Heart left ventricle (tissue), 16 donors: ENCODE measurements at regions not wholly inside any gene's neighbourhood (a gene's known extent, or its start where the extent isn't known, plus 50 kb on each side); places are given as distances from the start of the nearest gene placed in this dataset.

ENCODE experiments used
- ATAC-seq, 4 donors: fragments of 200-7000 bp; cut with Tn5 transposase; one replicate each; pipeline ENCODE4 v1.9.1; 2020 to 2022; ENCODE audit warnings: moderate library complexity in 4 of 4, mild to moderate bottlenecking in 3 of 4, moderate number of reproducible peaks in 1 of 4
- DNase-seq, 5 donors: peaks; one replicate each; pipeline ENCODE4 v3.0.0-alpha.2; 2020
- H3K27ac ChIP-seq, 12 donors: fragments of 200-600 bp; sonication (generic) in 4 of 12; one replicate each; pipeline versions ENCODE4 v1.5.0 to v1.8.0; 2016 to 2022; ENCODE audit warnings: mild to moderate bottlenecking in 2 of 12
- H3K27me3 ChIP-seq, 9 donors: fragments of 200-600 bp; sonication (generic) in 2 of 9; one replicate each; pipeline versions ENCODE4 v1.5.1 to v1.8.0; 2016 to 2022; ENCODE audit warnings: mild to moderate bottlenecking in 3 of 9
- H3K36me3 ChIP-seq, 9 donors: fragments of 200-600 bp; sonication (generic) in 2 of 9; one replicate each; pipeline versions ENCODE4 v1.5.0 to v1.8.0; 2018 to 2022; ENCODE audit warnings: mild to moderate bottlenecking in 2 of 9
- H3K4me1 ChIP-seq, 12 donors: fragments of 200-600 bp; sonication (generic) in 4 of 12; one replicate each; pipeline versions ENCODE4 v1.5.0 to v1.8.0; 2016 to 2022; ENCODE audit warnings: mild to moderate bottlenecking in 3 of 12
- H3K4me3 ChIP-seq, 12 donors: fragments of 200-600 bp; sonication (generic) in 4 of 12; one replicate each; pipeline versions ENCODE4 v1.5.0 to v1.8.0; 2017 to 2022; ENCODE audit warnings: mild to moderate bottlenecking in 9 of 12, moderate library complexity in 4 of 12
- H3K9me3 ChIP-seq, 12 donors: fragments of 200-600 bp; sonication (generic) in 4 of 12; one replicate each; pipeline versions ENCODE4 v1.5.0 to v1.8.0; 2016 to 2022; ENCODE audit warnings: mild to moderate bottlenecking in 1 of 12
- POLR2A ChIP-seq, 2 donors: fragments of 450-650 bp; IDR thresholded peaks; one replicate each; pipeline ENCODE4 v1.6.1; 2017; ENCODE audit warnings: antibody characterized with exemption in 2 of 2, mild to moderate bottlenecking in 2 of 2, moderate library complexity in 2 of 2
- WGBS, 4 donors: extraction: QIAGEN DNeasy Blood & Tissue Kit in 2 of 4; methylation state at CpG; one replicate each; pipeline versions ENCODE4 v1.1.5 to v1.1.7; 2013 to 2018; 5-methylcytosine and 5-hydroxymethylcytosine counted together
- intact Hi-C, 10 donors: fragments of 100-400 bp; cut with DNase I; formaldehyde crosslinking; loops; one replicate each; pipeline versions ENCODE4 v1.11.1 to v1.14.2; 2022
- TF ChIP-seq, protein P1 (sequence below), 12 donors: fragments of 200-600 bp; sonication (generic) in 4 of 12; IDR thresholded peaks; one replicate each; pipeline versions ENCODE4 v1.5.0 to v1.8.0; 2018 to 2022; ENCODE audit warnings: antibody characterized with exemption in 12 of 12, mild to moderate bottlenecking in 5 of 12
- donor health status: ischemic (EF 13 %, LVEDD 7.1; RV severe dilation, severe dysfunction).
- donor health status: healthy with polysubstance abuse.
- donor health status: DM: no; HTN: yes; CAD: no.
- donor health status: DM: no; HTN: no; CAD: no.
- donor health status: ischemic (EF 25% LVEDD 6.9; RV normal size, moderate dysfunction).
- donor health status: ischemic (EF 25% LVEDD 5.7; RV mildly dilated, moderate dysfunction).
- donor health status: healthy.
- donor health status: DM: yes; HTN: yes; CAD: no.
- donor health status: ischemic (EF 35%, LVEDD 5.7; RV mildly dilated, moderate dysfunction).
- donor health status: nonischemic (EF 11% LVEDD 7.7; RV severe dilation, severe dysfunction).
- donor health status: DM: yes; HTN: yes; CAD: no.
- donor health status: PGD.
- donor health status: ischemic (EF 29% LVEDD 5.4; RV normal size, mild dysfunction).
- donor health status: nonischemic (EF 23%, LVEDD 6.1; RV moderate dilation, normal function).

DNA sequence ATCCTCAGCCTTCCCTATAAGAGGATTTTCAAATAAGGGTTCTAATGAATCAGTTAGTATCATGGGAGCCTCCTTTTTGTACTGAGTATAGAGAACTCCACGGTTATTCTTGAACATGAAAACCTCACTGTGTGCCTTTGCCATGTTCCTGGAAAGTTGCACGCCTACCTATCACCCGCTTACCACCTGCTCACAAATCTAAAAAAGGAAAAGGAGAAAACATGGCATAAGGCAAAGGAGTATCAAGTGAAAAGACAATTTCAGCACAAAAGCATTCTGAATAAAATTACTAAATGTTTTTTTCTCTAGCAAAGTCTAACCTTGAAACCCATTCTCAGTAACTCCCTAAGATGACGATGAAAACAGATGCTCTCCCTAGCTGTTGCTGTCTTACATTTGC, 511.8 kb upstream of the API5 start:
- Histone ChIP-seq H3K4me1 (no peaks in the 10 kb centered on the region), H3K4me3 (no peak overlapping the region), H3K9me3 (peaks cover 0 to 6% (median 0%) of the 10 kb centered on the region in 12 donors), H3K36me3 (no peaks in the 10 kb centered on the region), H3K27ac (no peak overlapping the region), H3K27me3 (no peaks in the 10 kb centered on the region)
- 88 to 93% (median 90%) methylated on average over 4 of the region's 4 CpGs for whole genome bisulfite sequencing, 4 donors
- ATAC-seq (no peak), DNase-seq (no peak)
- intact Hi-C loops: no loop called here
- TF ChIP-seq, protein P1, sequence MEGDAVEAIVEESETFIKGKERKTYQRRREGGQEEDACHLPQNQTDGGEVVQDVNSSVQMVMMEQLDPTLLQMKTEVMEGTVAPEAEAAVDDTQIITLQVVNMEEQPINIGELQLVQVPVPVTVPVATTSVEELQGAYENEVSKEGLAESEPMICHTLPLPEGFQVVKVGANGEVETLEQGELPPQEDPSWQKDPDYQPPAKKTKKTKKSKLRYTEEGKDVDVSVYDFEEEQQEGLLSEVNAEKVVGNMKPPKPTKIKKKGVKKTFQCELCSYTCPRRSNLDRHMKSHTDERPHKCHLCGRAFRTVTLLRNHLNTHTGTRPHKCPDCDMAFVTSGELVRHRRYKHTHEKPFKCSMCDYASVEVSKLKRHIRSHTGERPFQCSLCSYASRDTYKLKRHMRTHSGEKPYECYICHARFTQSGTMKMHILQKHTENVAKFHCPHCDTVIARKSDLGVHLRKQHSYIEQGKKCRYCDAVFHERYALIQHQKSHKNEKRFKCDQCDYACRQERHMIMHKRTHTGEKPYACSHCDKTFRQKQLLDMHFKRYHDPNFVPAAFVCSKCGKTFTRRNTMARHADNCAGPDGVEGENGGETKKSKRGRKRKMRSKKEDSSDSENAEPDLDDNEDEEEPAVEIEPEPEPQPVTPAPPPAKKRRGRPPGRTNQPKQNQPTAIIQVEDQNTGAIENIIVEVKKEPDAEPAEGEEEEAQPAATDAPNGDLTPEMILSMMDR (IDR thresholded peaks at IDR 0.05): no peak
- TF ChIP-seq POLR2A (IDR thresholded peaks at IDR 0.05): no peak

DNA sequence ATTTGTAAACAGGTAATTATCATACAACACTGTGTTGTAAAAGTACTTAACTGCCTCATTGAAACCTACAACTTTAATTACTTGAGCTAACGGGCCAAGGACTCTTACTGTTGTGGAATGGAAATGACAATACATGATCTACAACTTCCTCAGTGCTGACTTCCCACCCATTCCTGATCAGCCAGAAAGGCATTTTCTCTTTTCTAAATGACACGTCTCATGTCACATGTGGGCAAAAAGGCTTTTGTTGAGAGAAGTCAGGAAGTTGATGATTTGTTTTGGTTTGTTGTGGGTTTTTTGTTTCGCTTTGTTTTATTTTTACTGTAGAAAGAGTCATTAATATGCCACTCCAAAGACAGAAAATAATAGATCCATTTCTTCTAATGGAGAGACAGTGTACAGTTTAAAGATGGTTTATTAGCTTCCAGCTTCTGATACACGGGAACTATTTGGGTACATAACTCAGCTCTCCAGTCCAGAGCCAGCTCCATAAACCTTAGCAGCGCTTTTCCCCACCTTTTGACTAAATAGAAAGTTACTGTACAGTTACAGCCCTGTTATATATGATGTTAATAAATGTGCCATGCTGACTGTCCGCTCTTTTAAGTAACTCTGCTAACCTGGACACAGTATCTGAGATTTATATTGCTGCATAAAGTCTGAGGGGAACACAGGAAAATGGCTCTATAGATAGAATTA, 509.4 kb upstream of the API5 start:
- Histone ChIP-seq H3K4me1 (no peaks in the 10 kb centered on the region), H3K4me3 (no peak overlapping the region), H3K36me3 (no peaks in the 10 kb centered on the region), H3K27ac (no peak overlapping the region), H3K9me3 (no peaks in the 10 kb centered on the region), H3K27me3 (no peaks in the 10 kb centered on the region)
- ATAC-seq (no peak), DNase-seq (no peak)
- WGBS, 4 donors: 57 to 71% (median 65%) methylated on average over 6 of the region's 6 CpGs
- TF ChIP-seq, protein P1 (IDR thresholded peaks at IDR 0.05): no peak
- no peak for TF ChIP-seq POLR2A (IDR thresholded peaks at IDR 0.05)
- intact Hi-C loops: no loop called here

DNA sequence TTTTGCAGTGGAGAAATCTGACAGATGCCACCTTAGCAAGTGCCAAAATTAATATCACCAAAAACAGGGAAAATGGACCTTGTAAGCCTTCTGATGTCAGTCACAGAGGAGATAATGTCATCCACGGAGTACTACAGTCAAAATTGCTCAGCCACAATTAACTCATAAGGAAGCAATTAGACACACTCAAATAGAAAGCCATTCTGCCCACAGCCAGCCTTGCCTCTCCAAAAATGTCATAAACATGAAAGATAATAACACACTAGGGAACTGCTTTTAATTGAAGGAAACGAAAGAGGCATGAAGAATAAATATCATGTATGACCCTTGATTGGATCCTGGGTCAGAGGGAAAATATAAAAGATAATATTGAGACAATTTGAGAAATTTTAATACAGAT, 505.6 kb upstream of the API5 start:
- DNase-seq (no peak), ATAC-seq (no peak)
- no peaks in the 10 kb centered on the region for H3K36me3 ChIP-seq
- H3K4me3 ChIP-seq: no peak overlapping the region
- intact Hi-C loops: no loop called here
- H3K27ac ChIP-seq: no peak overlapping the region
- no peak for TF ChIP-seq POLR2A (IDR thresholded peaks at IDR 0.05)
- TF ChIP-seq, protein P1 (IDR thresholded peaks at IDR 0.05): no peak
- no peaks in the 10 kb centered on the region for H3K9me3 ChIP-seq
- no peaks in the 10 kb centered on the region for H3K4me1 ChIP-seq
- 34 to 73% (median 45%) methylated on average over 2 of the region's 2 CpGs for WGBS, 4 donors
- no peaks in the 10 kb centered on the region for H3K27me3 ChIP-seq

DNA sequence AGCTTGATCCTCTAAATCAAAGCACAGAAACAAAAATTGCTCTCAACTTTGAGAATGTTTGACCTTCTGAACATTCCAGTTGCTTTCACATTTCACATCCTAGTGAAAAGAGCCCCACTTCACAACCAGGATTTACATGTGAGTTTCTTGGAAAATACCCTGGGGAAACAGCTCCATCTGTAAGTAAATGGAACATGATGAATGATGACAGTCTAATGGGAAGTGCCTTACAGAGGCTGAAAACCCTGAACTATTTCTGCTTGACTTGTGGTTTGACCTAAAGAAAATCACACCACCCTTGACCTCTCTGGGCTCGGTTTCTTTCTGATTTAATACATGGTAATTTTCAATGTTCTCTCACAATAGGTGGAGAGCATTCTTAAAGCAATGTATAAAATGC, 499.4 kb upstream of the API5 start:
- TF ChIP-seq POLR2A (IDR thresholded peaks at IDR 0.05): no peak
- TF ChIP-seq, protein P1 (IDR thresholded peaks at IDR 0.05): no peak
- H3K4me1 ChIP-seq: no peaks in the 10 kb centered on the region
- no peaks in the 10 kb centered on the region for H3K9me3 ChIP-seq
- intact Hi-C loops: no loop called here
- ATAC-seq: no peak
- H3K36me3 ChIP-seq: no peaks in the 10 kb centered on the region
- no peak overlapping the region for H3K4me3 ChIP-seq
- H3K27me3 ChIP-seq: no peaks in the 10 kb centered on the region
- 53 to 68% (median 59%) methylated on average over 1 of the region's 1 CpG for WGBS, 4 donors
- DNase-seq: no peak
- H3K27ac ChIP-seq: no peak overlapping the region
